ENCODE measurements at regions not wholly inside any gene's neighbourhood (a gene's known extent, or its start where the extent isn't known, plus 50 kb on each side); places are given as distances from the start of the nearest gene placed in this dataset.

- no peak for DNase-seq (ENCODE audit: low read depth in 2 of 3, low spot score in 2 of 3)
Measured at GRCh38 chr16:49910541-49911071, 54.7 kb upstream of the ZNF423 start.

GRCh38 chr16:49911430-49911829 lies 55.5 kb upstream of the ZNF423 start:
- DNase-seq (ENCODE audit: low read depth in 2 of 3, low spot score in 2 of 3): no peak

GRCh38 chr16:49912721-49913120 lies 56.8 kb upstream of the ZNF423 start:
- DNase-seq (ENCODE audit: low read depth in 2 of 3, low spot score in 2 of 3): no peak

- DNase-seq (ENCODE audit: low read depth in 2 of 3, low spot score in 2 of 3): no peak
Measured at GRCh38 chr16:49913720-49914119, 57.8 kb upstream of the ZNF423 start.

GRCh38 chr16:49914657-49915056 lies 58.7 kb upstream of the ZNF423 start:
- DNase-seq (ENCODE audit: low read depth in 2 of 3, low spot score in 2 of 3): no peak

GRCh38 chr16:49918257-49918656 lies 62.3 kb upstream of the ZNF423 start:
- DNase-seq (ENCODE audit: low read depth in 2 of 3, low spot score in 2 of 3): no peak

- no peak for DNase-seq (ENCODE audit: low read depth in 2 of 3, low spot score in 2 of 3)
Measured at GRCh38 chr16:49919327-49919726, 63.4 kb upstream of the ZNF423 start.

- DNase-seq (ENCODE audit: low read depth in 2 of 3, low spot score in 2 of 3): no peak
Measured at GRCh38 chr16:49920397-49920796, 64.5 kb upstream of the ZNF423 start.

- no peak for DNase-seq (ENCODE audit: low read depth in 2 of 3, low spot score in 2 of 3)
Measured at GRCh38 chr16:49921106-49921505, 65.2 kb upstream of the ZNF423 start.

GRCh38 chr16:49921791-49922456 lies 66.0 kb upstream of the ZNF423 start:
- peak; percentile 10 to 81 (median 61) for DNase-seq (ENCODE audit: low read depth in 2 of 3, low spot score in 2 of 3)

- DNase-seq (ENCODE audit: low read depth in 2 of 3, low spot score in 2 of 3): no peak
Measured at GRCh38 chr16:49923411-49923810, 67.5 kb upstream of the ZNF423 start.

GRCh38 chr16:49924078-49924477 lies 68.2 kb upstream of the ZNF423 start:
- DNase-seq (ENCODE audit: low read depth in 2 of 3, low spot score in 2 of 3): no peak

GRCh38 chr16:49926941-49927340 lies 71.0 kb upstream of the ZNF423 start:
- DNase-seq (ENCODE audit: low read depth in 2 of 3, low spot score in 2 of 3): no peak

- no peak for DNase-seq (ENCODE audit: low read depth in 2 of 3, low spot score in 2 of 3)
Measured at GRCh38 chr16:49928176-49929041, 72.5 kb upstream of the ZNF423 start.

- no peak for DNase-seq (ENCODE audit: low read depth in 2 of 3, low spot score in 2 of 3)
Measured at GRCh38 chr16:49929626-49930025, 73.7 kb upstream of the ZNF423 start.

- no peak for DNase-seq (ENCODE audit: low read depth in 2 of 3, low spot score in 2 of 3)
Measured at GRCh38 chr16:49930841-49931240, 74.9 kb upstream of the ZNF423 start.

GRCh38 chr16:49931266-49931665 lies 75.4 kb upstream of the ZNF423 start:
- no peak for DNase-seq (ENCODE audit: low read depth in 2 of 3, low spot score in 2 of 3)

- DNase-seq (ENCODE audit: low read depth in 2 of 3, low spot score in 2 of 3): no peak
Measured at GRCh38 chr16:49931916-49932315, 76.0 kb upstream of the ZNF423 start.

- DNase-seq (ENCODE audit: low read depth in 2 of 3, low spot score in 2 of 3): no peak
Measured at GRCh38 chr16:49932434-49932833, 76.5 kb upstream of the ZNF423 start.

- DNase-seq (ENCODE audit: low read depth in 2 of 3, low spot score in 2 of 3): no peak
Measured at GRCh38 chr16:49932946-49933345, 77.0 kb upstream of the ZNF423 start.

GRCh38 chr16:49936791-49937190 lies 80.9 kb upstream of the ZNF423 start:
- DNase-seq (ENCODE audit: low read depth in 2 of 3, low spot score in 2 of 3): no peak

GRCh38 chr16:49937886-49938285 lies 82.0 kb upstream of the ZNF423 start:
- no peak for DNase-seq (ENCODE audit: low read depth in 2 of 3, low spot score in 2 of 3)
